ENCODE measurements at regions not wholly inside any gene's neighbourhood (a gene's known extent, or its start where the extent isn't known, plus 50 kb on each side); places are given as distances from the start of the nearest gene placed in this dataset.
A peak's percentile ranks its signal among the peaks of the same experiment; 100 is the strongest.

DNA sequence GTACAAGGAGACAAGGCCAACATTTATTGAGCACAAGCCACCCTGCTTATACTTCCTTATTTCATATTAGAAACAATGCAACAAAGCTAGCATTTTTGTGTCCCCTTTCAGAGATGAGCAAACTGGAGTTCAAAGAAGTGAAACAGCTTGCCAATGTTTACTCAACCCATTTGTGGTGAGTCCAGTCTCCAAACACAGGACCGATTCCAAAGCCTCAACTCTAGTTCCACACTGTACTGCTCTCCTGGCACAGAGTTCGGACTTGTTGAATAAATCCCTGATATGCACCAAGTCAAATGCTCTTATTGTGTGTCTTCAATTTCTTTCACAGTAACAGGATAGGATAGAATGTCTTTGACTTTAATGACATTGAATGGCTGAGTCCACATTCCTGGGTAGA lies 604.8 kb upstream of the BRINP1 start:
- no peak overlapping the region for H3K4me3 Mint-ChIP-seq
- no peak overlapping the region for H3K27ac Mint-ChIP-seq
- peaks cover 4 to 8% of the 10 kb centered on the region in 2 donors for H3K9me3 Mint-ChIP-seq
- H3K4me1 Mint-ChIP-seq (ENCODE audit: low read depth in 2 of 2) = peaks cover 2% of the 10 kb centered on the region in 2 donors
- H3K27me3 Mint-ChIP-seq = peaks cover 0 to 10% of the 10 kb centered on the region in 2 donors
- peaks cover 2% of the 10 kb centered on the region for H3K36me3 Mint-ChIP-seq (ENCODE audit: insufficient read depth)
- no peak for DNase-seq
- no peak for ATAC-seq (replicated peaks)

- H3K9me3 Mint-ChIP-seq = no peaks in the 10 kb centered on the region
- DNase-seq (peak in 2 of 3 experiments; percentile 2 to 13), ATAC-seq (replicated peaks) (peak; percentile 41)
- no peak overlapping the region for H3K27ac Mint-ChIP-seq
- no peaks in the 10 kb centered on the region for H3K36me3 Mint-ChIP-seq (ENCODE audit: insufficient read depth)
- no peaks in the 10 kb centered on the region for H3K27me3 Mint-ChIP-seq
- H3K4me1 Mint-ChIP-seq (ENCODE audit: low read depth in 2 of 2) = peaks cover 3 to 4% of the 10 kb centered on the region in 2 donors
- no peak overlapping the region for H3K4me3 Mint-ChIP-seq
These were observed 599.8 kb upstream of the BRINP1 start for GRCh38 chr9:119968836-119969707.

DNA sequence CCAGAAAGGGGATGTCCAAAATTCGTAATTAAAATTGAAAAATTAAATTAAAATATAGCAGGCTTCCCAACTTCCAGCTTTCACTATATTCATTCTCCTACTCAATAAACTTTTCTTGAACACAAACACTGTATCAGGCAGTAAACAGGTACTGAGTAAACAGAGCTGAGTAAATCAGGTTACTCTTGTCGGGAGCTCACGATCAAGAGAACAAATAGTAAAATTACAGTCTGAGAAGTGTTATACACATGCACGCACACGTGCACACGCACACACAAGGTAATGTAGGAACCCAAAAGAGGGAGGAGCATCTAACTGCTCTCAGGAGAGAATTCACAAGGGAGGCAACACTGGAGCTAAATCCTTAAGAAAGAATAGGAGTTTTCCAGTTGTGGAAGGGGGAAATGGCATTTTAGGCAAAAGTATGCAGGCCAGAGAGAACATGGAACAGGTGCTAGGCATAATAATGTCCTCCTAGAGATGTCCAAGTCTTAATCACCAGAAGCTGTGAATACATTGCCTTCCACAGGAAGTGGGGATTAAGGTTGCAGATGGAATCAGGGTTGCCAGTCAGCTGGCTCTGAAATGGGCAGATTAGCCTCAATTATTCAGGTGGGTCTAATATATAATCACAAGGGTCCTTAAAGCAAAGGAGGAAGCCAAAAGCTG lies 598.8 kb upstream of the BRINP1 start:
- ATAC-seq (replicated peaks) = no peak
- Mint-ChIP-seq H3K36me3 (ENCODE audit: insufficient read depth) (no peaks in the 10 kb centered on the region), H3K27ac (no peak overlapping the region), H3K4me1 (ENCODE audit: low read depth in 2 of 2) (peaks cover 3 to 4% of the 10 kb centered on the region in 2 donors), H3K27me3 (no peaks in the 10 kb centered on the region), H3K4me3 (no peak overlapping the region), H3K9me3 (no peaks in the 10 kb centered on the region)
- DNase-seq = no peak

DNA sequence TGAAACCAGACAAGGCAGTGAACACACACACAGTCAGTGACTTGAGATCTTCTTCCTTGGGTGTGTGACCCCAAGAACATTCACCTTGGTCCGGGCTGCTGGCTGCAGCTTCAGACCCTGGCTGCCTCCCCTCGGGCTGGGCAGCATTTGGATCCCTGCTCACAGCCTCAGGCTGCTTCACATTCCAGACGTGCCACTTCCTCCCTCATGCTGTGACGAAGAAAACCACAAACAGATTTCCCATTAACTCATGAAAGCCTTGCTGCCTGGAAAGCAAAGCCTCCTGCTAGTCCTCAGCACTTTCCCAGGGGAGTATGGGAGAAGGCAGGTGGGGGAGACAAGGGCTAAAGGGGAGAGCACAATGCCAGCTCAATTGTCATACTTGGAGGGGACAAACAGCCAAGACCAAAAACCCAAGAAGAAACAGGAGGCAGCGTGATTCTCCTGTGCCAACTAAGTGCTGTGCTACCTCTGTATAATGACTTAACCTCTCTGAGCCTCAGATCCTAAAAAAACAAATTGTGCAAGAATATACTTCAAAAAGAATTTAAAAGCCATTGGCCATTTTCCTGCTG lies 594.6 kb upstream of the BRINP1 start:
- Mint-ChIP-seq H3K4me1 (ENCODE audit: low read depth in 2 of 2) (peaks cover 0 to under 1% of the 10 kb centered on the region in 2 donors), H3K27ac (no peak overlapping the region), H3K4me3 (no peak overlapping the region), H3K9me3 (peaks cover 0 to 2% of the 10 kb centered on the region in 2 donors), H3K27me3 (peaks cover 0 to 8% of the 10 kb centered on the region in 2 donors), H3K36me3 (ENCODE audit: insufficient read depth) (no peaks in the 10 kb centered on the region)
- no peak for ATAC-seq (replicated peaks)
- no peak for DNase-seq

DNA sequence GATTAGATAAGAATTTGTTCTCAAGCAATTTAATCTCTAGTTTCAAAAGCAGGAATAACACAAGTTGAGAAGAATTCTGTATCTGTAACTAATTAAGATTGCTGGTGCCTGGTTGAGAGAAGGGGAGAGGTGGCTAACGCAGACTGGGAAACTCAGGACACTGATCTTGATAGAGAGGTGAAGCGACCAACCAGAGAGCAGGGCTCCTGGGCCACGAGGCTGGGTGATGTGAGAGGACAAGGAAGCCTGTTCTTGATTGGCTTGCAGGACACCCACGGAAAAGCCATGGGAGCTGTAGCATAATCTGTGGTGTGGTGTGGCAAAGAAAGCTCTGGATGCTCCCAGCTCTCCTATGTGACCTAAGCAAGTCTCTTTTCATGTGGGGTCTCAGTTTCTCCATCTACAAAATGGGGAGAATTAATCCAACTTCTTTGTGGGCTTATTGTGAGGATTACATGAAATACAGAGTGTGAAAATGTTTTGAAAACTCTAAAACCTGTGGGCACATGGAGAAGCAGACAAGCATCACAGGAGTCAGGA lies 594.1 kb upstream of the BRINP1 start:
- H3K36me3 Mint-ChIP-seq (ENCODE audit: insufficient read depth) = no peaks in the 10 kb centered on the region
- DNase-seq (no peak), ATAC-seq (replicated peaks) (no peak)
- H3K4me3 Mint-ChIP-seq = no peak overlapping the region
- H3K9me3 Mint-ChIP-seq = peaks cover 0 to 2% of the 10 kb centered on the region in 2 donors
- peaks cover 0 to 8% of the 10 kb centered on the region in 2 donors for H3K27me3 Mint-ChIP-seq
- no peaks in the 10 kb centered on the region for H3K4me1 Mint-ChIP-seq (ENCODE audit: low read depth in 2 of 2)
- no peak overlapping the region for H3K27ac Mint-ChIP-seq

GRCh38 chr9:119961774-119962424 lies 592.7 kb upstream of the BRINP1 start:
- H3K9me3 Mint-ChIP-seq = peaks cover 0 to 4% of the 10 kb centered on the region in 2 donors
- ATAC-seq (replicated peaks) (no peak), DNase-seq (no peak)

DNA sequence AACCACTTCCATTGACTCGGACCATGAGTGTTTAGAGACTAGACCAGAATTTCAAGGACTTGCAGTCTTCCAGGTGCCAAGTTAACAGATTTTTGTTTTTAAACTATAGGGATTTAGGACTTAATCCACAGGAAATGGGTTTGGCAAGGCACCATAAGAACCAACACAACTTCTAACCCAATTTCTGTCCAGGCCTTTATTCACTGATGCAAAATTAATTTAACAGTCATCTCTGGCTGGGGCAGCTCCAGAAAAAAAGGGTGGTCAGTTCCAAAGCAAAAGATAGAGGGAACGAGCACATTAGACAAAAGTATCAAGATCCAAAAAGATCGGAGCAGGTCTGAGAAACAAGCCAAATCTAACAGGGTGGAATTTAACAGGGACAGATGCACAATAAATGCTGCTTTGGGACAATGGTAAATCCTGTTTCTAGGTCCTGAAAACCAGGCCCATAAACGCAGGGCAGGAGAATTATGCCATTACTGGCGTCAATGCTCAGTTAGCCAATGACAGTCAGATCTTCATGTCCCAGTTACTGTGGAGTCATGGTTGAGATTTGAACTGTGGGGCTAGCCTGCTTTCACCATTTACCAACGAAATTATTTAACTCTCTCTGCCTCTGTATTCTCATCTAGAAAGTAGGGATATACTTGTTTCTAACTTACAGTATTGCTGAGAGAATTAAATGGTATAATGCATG lies 590.8 kb upstream of the BRINP1 start:
- no peaks in the 10 kb centered on the region for H3K4me1 Mint-ChIP-seq (ENCODE audit: low read depth in 2 of 2)
- no peak overlapping the region for H3K4me3 Mint-ChIP-seq
- H3K27ac Mint-ChIP-seq = no peak overlapping the region
- peaks cover 0 to 4% of the 10 kb centered on the region in 2 donors for H3K9me3 Mint-ChIP-seq
- DNase-seq (no peak), ATAC-seq (replicated peaks) (no peak)
- H3K27me3 Mint-ChIP-seq = peaks cover 0 to 8% of the 10 kb centered on the region in 2 donors
- H3K36me3 Mint-ChIP-seq (ENCODE audit: insufficient read depth) = no peaks in the 10 kb centered on the region

More at GRCh38 chr9:119961774-119962424, 592.7 kb upstream of the BRINP1 start:
- Mint-ChIP-seq H3K36me3 (ENCODE audit: insufficient read depth) (no peaks in the 10 kb centered on the region), H3K27ac (no peak overlapping the region), H3K27me3 (peaks cover 0 to 8% of the 10 kb centered on the region in 2 donors), H3K4me1 (ENCODE audit: low read depth in 2 of 2) (no peaks in the 10 kb centered on the region), H3K4me3 (no peak overlapping the region)

DNA sequence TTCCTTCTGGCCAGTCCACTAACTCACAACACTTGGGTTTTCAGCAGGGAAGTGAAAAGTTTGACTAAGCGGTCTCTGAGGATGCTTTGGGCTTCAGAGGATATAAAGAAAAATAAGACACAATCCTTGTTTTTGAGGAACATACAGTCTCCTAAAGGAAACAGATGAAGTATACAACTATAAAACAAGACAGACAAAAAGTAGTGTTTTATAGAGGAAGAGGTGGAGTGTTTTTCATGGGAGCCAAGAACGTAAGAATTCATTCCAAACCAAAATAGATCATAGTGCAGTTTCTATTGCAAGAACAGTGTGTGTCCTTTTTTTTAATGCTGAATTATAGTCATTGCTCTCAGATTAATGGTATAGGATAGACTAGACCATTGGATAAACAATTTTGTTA lies 586.9 kb upstream of the BRINP1 start:
- no peaks in the 10 kb centered on the region for H3K27me3 Mint-ChIP-seq
- H3K36me3 Mint-ChIP-seq (ENCODE audit: insufficient read depth) = no peaks in the 10 kb centered on the region
- no peaks in the 10 kb centered on the region for H3K4me1 Mint-ChIP-seq (ENCODE audit: low read depth in 2 of 2)
- DNase-seq = no peak
- no peak overlapping the region for H3K27ac Mint-ChIP-seq
- peaks cover 0 to 4% of the 10 kb centered on the region in 2 donors for H3K9me3 Mint-ChIP-seq
- H3K4me3 Mint-ChIP-seq = no peak overlapping the region
- no peak for ATAC-seq (replicated peaks)

GRCh38 chr9:119955276-119955675 lies 586.0 kb upstream of the BRINP1 start:
- no peaks in the 10 kb centered on the region for H3K36me3 Mint-ChIP-seq (ENCODE audit: insufficient read depth)
- ATAC-seq (replicated peaks) (no peak), DNase-seq (no peak)
- H3K9me3 Mint-ChIP-seq = peaks cover under 1 to 4% of the 10 kb centered on the region in 2 donors
- H3K27me3 Mint-ChIP-seq = no peaks in the 10 kb centered on the region
- no peak overlapping the region for H3K27ac Mint-ChIP-seq
- H3K4me3 Mint-ChIP-seq = no peak overlapping the region
- no peaks in the 10 kb centered on the region for H3K4me1 Mint-ChIP-seq (ENCODE audit: low read depth in 2 of 2)

- Mint-ChIP-seq H3K27me3 (no peaks in the 10 kb centered on the region), H3K9me3 (peaks cover 6% of the 10 kb centered on the region in 2 donors)
- ATAC-seq (replicated peaks) = no peak
These were observed 582.4 kb upstream of the BRINP1 start for GRCh38 chr9:119951591-119951990.

DNA sequence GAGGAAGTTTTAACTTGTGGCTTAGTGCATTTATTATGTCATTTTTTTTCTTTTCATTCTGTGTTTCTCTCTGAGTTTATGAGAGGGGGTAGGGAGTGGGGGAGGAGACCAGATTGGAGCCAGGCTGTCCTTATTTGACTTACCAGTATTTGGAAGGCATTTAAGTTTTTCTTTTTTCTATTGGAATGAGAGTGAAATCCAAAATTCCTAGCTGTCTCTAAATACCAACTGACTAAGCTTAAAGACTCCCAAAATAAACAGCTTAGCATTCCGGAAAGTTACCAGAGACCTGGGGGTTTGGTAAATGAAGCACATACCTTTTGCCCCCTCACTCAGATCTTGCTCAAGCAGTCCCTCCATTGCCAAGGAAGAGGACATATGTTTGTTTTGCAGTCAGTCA lies 581.9 kb upstream of the BRINP1 start:
- DNase-seq (no peak), ATAC-seq (replicated peaks) (no peak)
- no peaks in the 10 kb centered on the region for H3K4me1 Mint-ChIP-seq (ENCODE audit: low read depth in 2 of 2)
- H3K27ac Mint-ChIP-seq = no peak overlapping the region
- no peak overlapping the region for H3K4me3 Mint-ChIP-seq
- peaks cover 6 to 9% of the 10 kb centered on the region in 2 donors for H3K9me3 Mint-ChIP-seq
- no peaks in the 10 kb centered on the region for H3K27me3 Mint-ChIP-seq
- H3K36me3 Mint-ChIP-seq (ENCODE audit: insufficient read depth) = no peaks in the 10 kb centered on the region

More at GRCh38 chr9:119951591-119951990, 582.4 kb upstream of the BRINP1 start:
- Mint-ChIP-seq H3K4me3 (no peak overlapping the region), H3K36me3 (ENCODE audit: insufficient read depth) (no peaks in the 10 kb centered on the region), H3K4me1 (ENCODE audit: low read depth in 2 of 2) (no peaks in the 10 kb centered on the region), H3K27ac (no peak overlapping the region)
- DNase-seq = no peak

DNA sequence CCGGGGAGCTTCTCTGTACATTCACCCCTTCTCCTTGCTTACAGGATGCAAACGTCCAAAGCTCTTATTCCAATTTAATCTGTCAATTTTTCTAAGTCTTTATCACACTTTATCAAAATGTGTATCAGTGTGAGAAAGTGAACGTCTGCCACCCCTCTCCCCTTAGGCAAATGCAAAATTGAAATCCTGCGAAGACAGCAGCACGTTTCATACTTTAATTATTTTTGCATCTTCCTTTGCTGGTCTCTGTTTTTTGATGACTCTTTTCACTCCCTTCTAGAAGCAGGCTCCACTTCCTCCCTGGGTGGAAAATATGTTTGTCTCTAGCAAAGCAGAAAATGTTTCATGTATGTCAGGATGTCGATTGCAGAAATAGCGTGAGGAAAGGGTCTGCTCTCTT lies 576.5 kb upstream of the BRINP1 start:
- DNase-seq = no peak
- Mint-ChIP-seq H3K9me3 (peaks cover 6 to 7% of the 10 kb centered on the region in 2 donors), H3K27ac (no peak overlapping the region), H3K4me1 (ENCODE audit: low read depth in 2 of 2) (no peaks in the 10 kb centered on the region), H3K27me3 (no peaks in the 10 kb centered on the region), H3K36me3 (ENCODE audit: insufficient read depth) (no peaks in the 10 kb centered on the region), H3K4me3 (peak overlapping the region in 1 of 2 donors; percentile 8)
- ATAC-seq (replicated peaks) = no peak

Measured in effector memory CD8-positive, alpha-beta T cell (primary cell).